Natural killer cell (primary cell): ENCODE measurements at regions not wholly inside any gene's neighbourhood (a gene's known extent, or its start where the extent isn't known, plus 50 kb on each side); places are given as distances from the start of the nearest gene placed in this dataset.

ENCODE experiments used
- ATAC-seq, 3 donors: fragments of 150-1000 bp in 2 of 3; fragments of 200-7000 bp in 1 of 3; cut with Tn5 transposase; 1 replicate in 1 of 3; 2 replicates in 2 of 3; pipeline ENCODE4 v1.10.0; 2021; ENCODE audit warnings: mild to moderate bottlenecking in 2 of 3, moderate library complexity in 2 of 3
- DNase-seq, 2 donors: peaks; one replicate each; pipeline versions ENCODE4 v3.0.0 to v3.0.0-alpha.2; 2013 to 2021; ENCODE audit warnings: mixed read lengths in 1 of 2
- H3K27ac ChIP-seq: one replicate; pipeline ENCODE4 v1.5.1; 2013; ENCODE audit warnings: mild to moderate bottlenecking, low read length
- H3K27me3 ChIP-seq: one replicate; pipeline ENCODE4 v1.6.1; 2013; ENCODE audit warnings: low read length; ENCODE audit not compliant: control insufficient read depth, insufficient read depth
- H3K36me3 ChIP-seq: one replicate; pipeline ENCODE4 v1.6.1; 2013; ENCODE audit warnings: low read length; ENCODE audit not compliant: control insufficient read depth, insufficient read depth
- H3K4me1 ChIP-seq: one replicate; pipeline ENCODE4 v1.6.1; 2013; ENCODE audit warnings: low read length; ENCODE audit not compliant: control insufficient read depth, insufficient read depth
- H3K4me3 ChIP-seq: one replicate; pipeline ENCODE4 v1.5.1; 2013; ENCODE audit warnings: low read length
- H3K9me3 ChIP-seq: one replicate; pipeline ENCODE4 v1.6.1; 2013; ENCODE audit warnings: low read length; ENCODE audit not compliant: control insufficient read depth, insufficient read depth
- H3K27ac Mint-ChIP-seq, 2 donors: one replicate each; pipeline ENCODE4 v1.8.0; 2022; ENCODE audit warnings: mild to moderate bottlenecking in 2 of 2, mixed read lengths in 2 of 2, moderate library complexity in 1 of 2
- H3K27me3 Mint-ChIP-seq, 2 donors: one replicate each; pipeline ENCODE4 v1.8.0; 2022; ENCODE audit warnings: low read depth in 2 of 2, mixed read lengths in 2 of 2
- H3K36me3 Mint-ChIP-seq: one replicate; pipeline ENCODE4 v1.8.0; 2022; ENCODE audit warnings: mixed read lengths
- H3K4me1 Mint-ChIP-seq, 2 donors: one replicate each; pipeline ENCODE4 v1.8.0; 2022; ENCODE audit warnings: mixed read lengths in 2 of 2
- H3K4me3 Mint-ChIP-seq: one replicate; pipeline ENCODE4 v1.8.0; 2022; ENCODE audit warnings: mild to moderate bottlenecking, moderate library complexity, mixed read lengths
- H3K9me3 Mint-ChIP-seq, 2 donors: one replicate each; pipeline ENCODE4 v1.8.0; 2022; ENCODE audit warnings: mixed read lengths in 2 of 2
- WGBS: methylation state at CpG from one replicate; pipeline ENCODE4 v1.1.7; 2013; ENCODE audit warnings: missing lambda C conversion rate; ENCODE audit not compliant: insufficient coverage; 5-methylcytosine and 5-hydroxymethylcytosine counted together
- intact Hi-C: fragments of 100-400 bp; cut with micrococcal nuclease; formaldehyde crosslinking; loops from one replicate; pipeline ENCODE4 v1.14.2; 2022
- TF ChIP-seq, protein P1 (sequence below): fragments of 200-600 bp; IDR thresholded peaks from one replicate; pipeline ENCODE4 v1.8.0; 2022; ENCODE audit warnings: antibody characterized with exemption

DNA sequence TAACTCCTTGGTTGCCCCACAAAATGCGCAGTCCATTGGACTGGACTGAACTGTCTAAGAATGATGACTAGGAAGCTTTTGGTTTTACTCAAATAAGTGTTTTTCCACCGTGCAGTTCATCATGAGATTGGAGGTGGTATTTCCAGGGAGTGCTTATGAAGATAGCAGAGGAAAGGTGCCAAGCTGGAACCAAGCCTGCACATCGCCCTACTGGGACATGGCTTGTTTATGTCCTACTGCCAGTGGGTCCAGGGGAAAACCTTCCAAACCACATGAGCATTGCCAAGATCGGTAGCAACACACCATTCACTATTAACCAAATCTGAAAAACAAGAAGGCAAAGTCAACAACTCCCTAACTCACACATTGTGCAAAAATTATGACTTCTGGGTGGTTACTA, 54.7 kb upstream of the DSCAM start:
- Histone ChIP-seq H3K4me3 (no peak overlapping the region), H3K4me1 (no peaks in the 10 kb centered on the region), H3K36me3 (no peaks in the 10 kb centered on the region), H3K9me3 (peaks cover 5% of the 10 kb centered on the region), H3K27me3 (no peaks in the 10 kb centered on the region), H3K27ac (no peak overlapping the region)
- Mint-ChIP-seq H3K36me3 (no peaks in the 10 kb centered on the region), H3K4me3 (no peak overlapping the region), H3K9me3 (peaks cover 0 to 2% of the 10 kb centered on the region in 2 donors), H3K27ac (no peak overlapping the region), H3K27me3 (peaks cover 0 to 3% of the 10 kb centered on the region in 2 donors), H3K4me1 (no peaks in the 10 kb centered on the region)
- 83% methylated on average over 4 of the region's 4 CpGs for WGBS
- TF ChIP-seq, protein P1, sequence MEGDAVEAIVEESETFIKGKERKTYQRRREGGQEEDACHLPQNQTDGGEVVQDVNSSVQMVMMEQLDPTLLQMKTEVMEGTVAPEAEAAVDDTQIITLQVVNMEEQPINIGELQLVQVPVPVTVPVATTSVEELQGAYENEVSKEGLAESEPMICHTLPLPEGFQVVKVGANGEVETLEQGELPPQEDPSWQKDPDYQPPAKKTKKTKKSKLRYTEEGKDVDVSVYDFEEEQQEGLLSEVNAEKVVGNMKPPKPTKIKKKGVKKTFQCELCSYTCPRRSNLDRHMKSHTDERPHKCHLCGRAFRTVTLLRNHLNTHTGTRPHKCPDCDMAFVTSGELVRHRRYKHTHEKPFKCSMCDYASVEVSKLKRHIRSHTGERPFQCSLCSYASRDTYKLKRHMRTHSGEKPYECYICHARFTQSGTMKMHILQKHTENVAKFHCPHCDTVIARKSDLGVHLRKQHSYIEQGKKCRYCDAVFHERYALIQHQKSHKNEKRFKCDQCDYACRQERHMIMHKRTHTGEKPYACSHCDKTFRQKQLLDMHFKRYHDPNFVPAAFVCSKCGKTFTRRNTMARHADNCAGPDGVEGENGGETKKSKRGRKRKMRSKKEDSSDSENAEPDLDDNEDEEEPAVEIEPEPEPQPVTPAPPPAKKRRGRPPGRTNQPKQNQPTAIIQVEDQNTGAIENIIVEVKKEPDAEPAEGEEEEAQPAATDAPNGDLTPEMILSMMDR: no peak
- intact Hi-C loops: no loop called here
- no peak for DNase-seq
- ATAC-seq: no peak

DNA sequence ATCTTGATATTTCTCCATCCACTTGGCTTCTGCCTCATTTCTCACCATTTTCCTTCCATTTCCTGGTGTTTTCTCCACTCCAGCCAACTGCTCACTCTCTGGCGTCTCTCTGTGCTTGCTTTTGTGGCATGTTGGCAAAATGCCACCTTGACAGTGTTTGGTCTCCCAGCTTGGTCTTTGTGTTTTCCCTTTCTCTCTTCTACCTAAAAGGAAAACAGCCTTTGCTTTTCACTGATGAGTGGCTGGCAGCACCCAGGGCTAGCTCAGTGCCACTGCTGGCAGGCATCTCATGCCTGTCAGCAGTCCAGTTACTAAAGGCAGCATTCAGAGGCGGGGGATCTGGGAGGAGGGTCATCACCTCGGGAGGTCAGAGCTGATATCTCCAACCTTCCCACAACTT, 55.3 kb upstream of the DSCAM start:
- no peaks in the 10 kb centered on the region for H3K36me3 Mint-ChIP-seq
- WGBS: 83% methylated on average over 3 of the region's 3 CpGs
- no peak for ATAC-seq
- H3K27ac Mint-ChIP-seq: no peak overlapping the region
- intact Hi-C loops: no loop called here
- H3K27ac ChIP-seq: no peak overlapping the region
- H3K9me3 Mint-ChIP-seq: no peaks in the 10 kb centered on the region
- peaks cover 0 to 3% of the 10 kb centered on the region in 2 donors for H3K27me3 Mint-ChIP-seq
- no peaks in the 10 kb centered on the region for H3K4me1 ChIP-seq
- H3K27me3 ChIP-seq: no peaks in the 10 kb centered on the region
- H3K9me3 ChIP-seq: peaks cover under 1% of the 10 kb centered on the region
- H3K4me1 Mint-ChIP-seq: no peaks in the 10 kb centered on the region
- TF ChIP-seq, protein P1: no peak
- no peak overlapping the region for H3K4me3 ChIP-seq
- no peak for DNase-seq
- no peaks in the 10 kb centered on the region for H3K36me3 ChIP-seq
- no peak overlapping the region for H3K4me3 Mint-ChIP-seq

DNA sequence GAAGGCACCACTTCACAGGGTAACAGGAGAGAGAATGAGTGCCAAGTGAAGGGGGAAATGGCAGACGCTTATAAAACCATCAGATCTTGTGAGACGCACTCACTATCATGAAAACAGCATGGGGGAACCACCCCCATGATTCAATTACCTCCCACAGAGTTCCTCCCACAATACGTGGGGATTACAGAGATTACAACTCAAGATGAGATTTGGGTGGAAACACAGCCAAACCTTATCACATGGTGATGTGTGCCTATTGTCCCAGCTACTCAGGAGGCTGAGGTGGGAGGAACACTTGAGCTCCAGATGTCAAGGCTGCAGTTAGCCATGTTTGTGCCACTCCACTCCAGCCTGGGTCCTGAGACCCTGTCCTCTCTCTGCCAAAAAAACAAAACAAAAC, 56.0 kb upstream of the DSCAM start:
- H3K27me3 ChIP-seq: no peaks in the 10 kb centered on the region
- Mint-ChIP-seq H3K36me3 (no peaks in the 10 kb centered on the region), H3K27me3 (peaks cover 0 to 3% of the 10 kb centered on the region in 2 donors), H3K9me3 (no peaks in the 10 kb centered on the region), H3K4me1 (no peaks in the 10 kb centered on the region), H3K4me3 (no peak overlapping the region), H3K27ac (no peak overlapping the region)
- H3K4me1 ChIP-seq: no peaks in the 10 kb centered on the region
- H3K9me3 ChIP-seq: no peaks in the 10 kb centered on the region
- DNase-seq (no peak), ATAC-seq (no peak)
- no peak overlapping the region for H3K27ac ChIP-seq
- intact Hi-C loops: no loop called here
- H3K36me3 ChIP-seq: no peaks in the 10 kb centered on the region
- TF ChIP-seq, protein P1: no peak
- no peak overlapping the region for H3K4me3 ChIP-seq
- 92% methylated on average over 2 of the region's 3 CpGs for WGBS

DNA sequence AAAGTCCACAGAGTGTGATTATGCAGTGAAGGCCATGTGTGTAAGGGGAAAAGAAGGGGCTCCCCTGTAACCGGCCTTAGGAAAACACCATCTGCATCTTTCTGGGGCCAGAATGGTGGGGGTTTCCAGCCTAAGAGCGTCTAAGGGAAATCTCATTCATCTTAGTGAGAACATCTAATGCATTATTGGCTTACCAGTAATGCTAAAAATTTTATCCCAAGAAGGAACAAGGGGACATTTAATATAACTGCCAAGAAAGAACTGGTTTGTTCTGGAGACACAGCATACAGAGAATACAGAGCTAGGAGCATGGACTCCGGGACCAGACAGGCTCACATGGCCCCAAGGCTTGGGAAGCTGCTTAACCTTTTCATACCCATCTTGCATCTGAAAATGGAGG, 58.3 kb upstream of the DSCAM start:
- no peak for ATAC-seq

More for the DNA sequence above, 58.3 kb upstream of the DSCAM start:
- no peak overlapping the region for H3K4me3 Mint-ChIP-seq
- intact Hi-C loops: no loop called here
- peaks cover 0 to 3% of the 10 kb centered on the region in 2 donors for H3K9me3 Mint-ChIP-seq
- DNase-seq: no peak
- no peaks in the 10 kb centered on the region for H3K27me3 ChIP-seq
- H3K27ac ChIP-seq: no peak overlapping the region
- peaks cover 0 to under 1% of the 10 kb centered on the region in 2 donors for H3K27me3 Mint-ChIP-seq
- no peak overlapping the region for H3K4me3 ChIP-seq
- no peaks in the 10 kb centered on the region for H3K36me3 ChIP-seq
- WGBS: 83% methylated on average over 3 of the region's 3 CpGs
- no peaks in the 10 kb centered on the region for H3K9me3 ChIP-seq
- H3K4me1 Mint-ChIP-seq: no peaks in the 10 kb centered on the region
- H3K27ac Mint-ChIP-seq: no peak overlapping the region
- H3K4me1 ChIP-seq: no peaks in the 10 kb centered on the region
- TF ChIP-seq, protein P1: no peak
- H3K36me3 Mint-ChIP-seq: no peaks in the 10 kb centered on the region
